Panc1 (cell line): ENCODE measurements at regions not wholly inside any gene's neighbourhood (a gene's known extent, or its start where the extent isn't known, plus 50 kb on each side); places are given as distances from the start of the nearest gene placed in this dataset.

ENCODE experiments used
- ATAC-seq: fragments of 200-7000 bp; cut with Tn5 transposase; 2 replicates; pipeline ENCODE4 v1.9.1; 2020; ENCODE audit warnings: mild to moderate bottlenecking, moderate library complexity
- BruUV-seq: library from RNA; stranded (reverse); fragments of 400-500 nt; replicated peaks from 2 replicates; lab custom pipeline; 2021; lab: Mats Ljungman, UMichigan
- CTCF ChIA-PET: fragments of 300-600 bp; sonication (Branson Sonifier 250); formaldehyde crosslinking; loops from one replicate; lab custom pipeline; 2022; ENCODE audit warnings: antibody characterized with exemption; lab: Charles Lee
- POLR2A ChIA-PET: fragments of 300-600 bp; sonication (Branson Sonifier 250); formaldehyde crosslinking; loops from one replicate; lab custom pipeline; 2022; ENCODE audit warnings: antibody characterized with exemption; lab: Charles Lee
- DNase-seq: peaks from one replicate; pipeline ENCODE4 v3.0.0-alpha.2; 2010; ENCODE audit warnings: low read depth, low spot score
- H3K27ac ChIP-seq: 2 replicates; pipeline ENCODE4 v1.5.1; 2011; ENCODE audit warnings: mild to moderate bottlenecking, low read length, inconsistent platforms
- H3K27me3 ChIP-seq: fragments of 200-500 bp; sonication (Bioruptor generic); 2 replicates; pipeline ENCODE4 v1.6.0; 2014; ENCODE audit warnings: low read length, inconsistent platforms; ENCODE audit not compliant: control insufficient read depth, insufficient read depth
- H3K36me3 ChIP-seq: fragments of 200-500 bp; sonication (Bioruptor generic); 2 replicates; pipeline ENCODE4 v1.5.1; 2014; ENCODE audit warnings: inconsistent platforms, mild to moderate bottlenecking, low read length, moderate library complexity; ENCODE audit not compliant: control insufficient read depth, insufficient read depth
- H3K4me1 ChIP-seq: 2 replicates; pipeline ENCODE4 v1.5.1; 2011; ENCODE audit warnings: inconsistent platforms, mild to moderate bottlenecking, low read length, moderate library complexity; ENCODE audit not compliant: control insufficient read depth, insufficient read depth
- H3K4me3 ChIP-seq, 2 experiments: 2 replicates each; pipeline ENCODE4 v1.5.1; 2011 to 2012; ENCODE audit warnings: low read depth in 2 of 2, low read length in 2 of 2, mild to moderate bottlenecking in 2 of 2, inconsistent platforms in 1 of 2, moderate library complexity in 1 of 2
- H3K9me3 ChIP-seq: fragments of 200-500 bp; sonication (Bioruptor generic); 2 replicates; pipeline ENCODE4 v1.5.1; 2014; ENCODE audit warnings: low read depth, mild to moderate bottlenecking, inconsistent platforms, low read length, moderate library complexity; ENCODE audit not compliant: control insufficient read depth, insufficient read depth
- CTCF ChIP-seq: fragments of 450-650 bp; IDR thresholded peaks from 2 replicates; pipeline ENCODE4 v1.5.1; 2017; ENCODE audit warnings: mild to moderate bottlenecking
- POLR2AphosphoS5 ChIP-seq: IDR thresholded peaks from 2 replicates; pipeline ENCODE4 v1.6.1; 2012; ENCODE audit warnings: mild to moderate bottlenecking, low read depth, low read length, moderate library complexity
- REST ChIP-seq, 2 experiments: IDR thresholded peaks; 2 replicates each; pipeline ENCODE4 v1.6.1; 2011 to 2012; ENCODE audit warnings: low read depth in 2 of 2, control low read depth in 1 of 2, low read length in 1 of 2, mild to moderate bottlenecking in 1 of 2, moderate library complexity in 1 of 2; ENCODE audit not compliant: insufficient read depth in 1 of 2
- SIN3A ChIP-seq: IDR thresholded peaks from 2 replicates; pipeline ENCODE4 v1.6.1; 2012; ENCODE audit warnings: low read depth, mild to moderate bottlenecking, low read length, moderate library complexity, borderline replicate concordance; ENCODE audit not compliant: insufficient read depth
- TCF7L2 ChIP-seq: IDR thresholded peaks from 2 replicates; pipeline ENCODE4 v1.6.1; 2011; ENCODE audit warnings: mild to moderate bottlenecking, low read depth, low read length, inconsistent platforms
- in situ Hi-C: cut with HindIII; loops from 2 replicates; pipeline ENCODE4 v1.10.0; 2016; ENCODE audit warnings: low sequenced_read_pairs, low pct_unique_long_range_greater_than_20kb
- intact Hi-C: fragments of 100-400 bp; cut with micrococcal nuclease; formaldehyde crosslinking; loops from one replicate; pipeline ENCODE4 v1.10.0; 2022; ENCODE audit not compliant: unreplicated experiment

GRCh38 chr2:5538772-5539171 lies 153.4 kb upstream of the SOX11 start:
- Histone ChIP-seq H3K4me3 (no peak overlapping the region), H3K9me3 (no peaks in the 10 kb centered on the region), H3K27me3 (no peaks in the 10 kb centered on the region), H3K27ac (no peak overlapping the region), H3K4me1 (no peaks in the 10 kb centered on the region), H3K36me3 (no peaks in the 10 kb centered on the region)
- ChIA-PET POLR2A (no interaction called here), CTCF (no interaction called here)
- BruUV-seq, result no TSS peak
- DNase-seq (no peak), ATAC-seq (no peak)
- TF ChIP-seq POLR2AphosphoS5 (no peak), REST (IDR thresholded peaks at IDR 0.05; ENCODE audit: insufficient read depth in 1 of 2, low read depth in 2 of 2, low read length in 1 of 2) (no peak), TCF7L2 (no peak), SIN3A (no peak), CTCF (no peak)
- in situ Hi-C loops, result no loop called here
- intact Hi-C loops, result no loop called here

GRCh38 chr2:5539282-5540165 lies 152.7 kb upstream of the SOX11 start:
- DNase-seq (no peak), ATAC-seq (no peak)
- intact Hi-C loops (no loop called here), in situ Hi-C loops (no loop called here)
- CTCF ChIA-PET, result no interaction called here
- no TSS peak for BruUV-seq
- POLR2A ChIA-PET, result no interaction called here
- no peak for TF ChIP-seq REST (IDR thresholded peaks at IDR 0.05; ENCODE audit: insufficient read depth in 1 of 2, low read depth in 2 of 2, low read length in 1 of 2)
- no peak for TF ChIP-seq TCF7L2
- no peak for TF ChIP-seq SIN3A
- no peak for TF ChIP-seq POLR2AphosphoS5
- TF ChIP-seq CTCF, result no peak
- H3K27ac ChIP-seq, result no peak overlapping the region
- no peak overlapping the region for H3K4me3 ChIP-seq
- H3K27me3 ChIP-seq, result no peaks in the 10 kb centered on the region
- H3K9me3 ChIP-seq, result no peaks in the 10 kb centered on the region
- no peaks in the 10 kb centered on the region for H3K4me1 ChIP-seq
- no peaks in the 10 kb centered on the region for H3K36me3 ChIP-seq
